ENCODE measurements at regions not wholly inside any gene's neighbourhood (a gene's known extent, or its start where the extent isn't known, plus 50 kb on each side); places are given as distances from the start of the nearest gene placed in this dataset.

GRCh38 chr2:30362468-30363081 is 84.5 kb upstream of the LCLAT1 start:
- Histone ChIP-seq H3K9ac (ENCODE audit: low read length) (no peak overlapping the region), H3K4me3 (ENCODE audit: low read length) (no peak overlapping the region)

GRCh38 chr2:30363406-30363805 is 83.6 kb upstream of the LCLAT1 start:
- Histone ChIP-seq H3K4me1 (ENCODE audit: control insufficient read depth, insufficient read depth, low read length) (peaks cover 12% of the 10 kb centered on the region), H3K9me3 (ENCODE audit: control insufficient read depth, low read length) (no peaks in the 10 kb centered on the region), H3K36me3 (ENCODE audit: control insufficient read depth, insufficient read depth, low read length) (no peaks in the 10 kb centered on the region), H3K4me3 (ENCODE audit: low read length) (no peak overlapping the region), H3K9ac (ENCODE audit: low read length) (no peak overlapping the region), H3K27me3 (ENCODE audit: control insufficient read depth, insufficient read depth, low read length) (no peaks in the 10 kb centered on the region)

More at GRCh38 chr2:30362468-30363081, 84.5 kb upstream of the LCLAT1 start:
- Histone ChIP-seq H3K9me3 (ENCODE audit: control insufficient read depth, low read length) (no peaks in the 10 kb centered on the region), H3K36me3 (ENCODE audit: control insufficient read depth, insufficient read depth, low read length) (no peaks in the 10 kb centered on the region), H3K27me3 (ENCODE audit: control insufficient read depth, insufficient read depth, low read length) (no peaks in the 10 kb centered on the region), H3K4me1 (ENCODE audit: control insufficient read depth, insufficient read depth, low read length) (peaks cover 12% of the 10 kb centered on the region)

GRCh38 chr2:30365201-30365600 is 81.8 kb upstream of the LCLAT1 start:
- Histone ChIP-seq H3K4me1 (ENCODE audit: control insufficient read depth, insufficient read depth, low read length) (peaks cover 6% of the 10 kb centered on the region), H3K36me3 (ENCODE audit: control insufficient read depth, insufficient read depth, low read length) (no peaks in the 10 kb centered on the region), H3K9me3 (ENCODE audit: control insufficient read depth, low read length) (no peaks in the 10 kb centered on the region), H3K27me3 (ENCODE audit: control insufficient read depth, insufficient read depth, low read length) (no peaks in the 10 kb centered on the region), H3K9ac (ENCODE audit: low read length) (no peak overlapping the region), H3K4me3 (ENCODE audit: low read length) (no peak overlapping the region)

- Histone ChIP-seq H3K27me3 (ENCODE audit: control insufficient read depth, insufficient read depth, low read length) (no peaks in the 10 kb centered on the region), H3K9ac (ENCODE audit: low read length) (no peak overlapping the region), H3K4me3 (ENCODE audit: low read length) (no peak overlapping the region), H3K4me1 (ENCODE audit: control insufficient read depth, insufficient read depth, low read length) (peaks cover 6% of the 10 kb centered on the region), H3K36me3 (ENCODE audit: control insufficient read depth, insufficient read depth, low read length) (no peaks in the 10 kb centered on the region), H3K9me3 (ENCODE audit: control insufficient read depth, low read length) (no peaks in the 10 kb centered on the region)
Measured at GRCh38 chr2:30366199-30366691, 80.8 kb upstream of the LCLAT1 start.

GRCh38 chr2:30367232-30368070 is 79.6 kb upstream of the LCLAT1 start:
- Histone ChIP-seq H3K27me3 (ENCODE audit: control insufficient read depth, insufficient read depth, low read length) (no peaks in the 10 kb centered on the region), H3K4me3 (ENCODE audit: low read length) (no peak overlapping the region), H3K9me3 (ENCODE audit: control insufficient read depth, low read length) (no peaks in the 10 kb centered on the region), H3K4me1 (ENCODE audit: control insufficient read depth, insufficient read depth, low read length) (peaks cover 6% of the 10 kb centered on the region), H3K9ac (ENCODE audit: low read length) (no peak overlapping the region), H3K36me3 (ENCODE audit: control insufficient read depth, insufficient read depth, low read length) (no peaks in the 10 kb centered on the region)

- Histone ChIP-seq H3K27me3 (ENCODE audit: control insufficient read depth, insufficient read depth, low read length) (no peaks in the 10 kb centered on the region), H3K9ac (ENCODE audit: low read length) (no peak overlapping the region), H3K4me3 (ENCODE audit: low read length) (no peak overlapping the region), H3K4me1 (ENCODE audit: control insufficient read depth, insufficient read depth, low read length) (peaks cover 3% of the 10 kb centered on the region), H3K9me3 (ENCODE audit: control insufficient read depth, low read length) (no peaks in the 10 kb centered on the region), H3K36me3 (ENCODE audit: control insufficient read depth, insufficient read depth, low read length) (no peaks in the 10 kb centered on the region)
Measured at GRCh38 chr2:30368258-30368657, 78.8 kb upstream of the LCLAT1 start.

GRCh38 chr2:30371028-30371689 is 75.9 kb upstream of the LCLAT1 start:
- H3K4me1 ChIP-seq (ENCODE audit: control insufficient read depth, insufficient read depth, low read length), result no peaks in the 10 kb centered on the region
- H3K4me3 ChIP-seq (ENCODE audit: low read length), result no peak overlapping the region
- H3K9me3 ChIP-seq (ENCODE audit: control insufficient read depth, low read length), result no peaks in the 10 kb centered on the region
- H3K27me3 ChIP-seq (ENCODE audit: control insufficient read depth, insufficient read depth, low read length), result no peaks in the 10 kb centered on the region
- no peak overlapping the region for H3K9ac ChIP-seq (ENCODE audit: low read length)
- H3K36me3 ChIP-seq (ENCODE audit: control insufficient read depth, insufficient read depth, low read length), result no peaks in the 10 kb centered on the region

- H3K4me1 ChIP-seq (ENCODE audit: control insufficient read depth, insufficient read depth, low read length), result no peaks in the 10 kb centered on the region
- no peaks in the 10 kb centered on the region for H3K9me3 ChIP-seq (ENCODE audit: control insufficient read depth, low read length)
- no peak overlapping the region for H3K4me3 ChIP-seq (ENCODE audit: low read length)
- no peaks in the 10 kb centered on the region for H3K36me3 ChIP-seq (ENCODE audit: control insufficient read depth, insufficient read depth, low read length)
- no peak overlapping the region for H3K9ac ChIP-seq (ENCODE audit: low read length)
- no peaks in the 10 kb centered on the region for H3K27me3 ChIP-seq (ENCODE audit: control insufficient read depth, insufficient read depth, low read length)
Measured at GRCh38 chr2:30371772-30372373, 75.2 kb upstream of the LCLAT1 start.

GRCh38 chr2:30372826-30373225 is 74.2 kb upstream of the LCLAT1 start:
- no peaks in the 10 kb centered on the region for H3K4me1 ChIP-seq (ENCODE audit: control insufficient read depth, insufficient read depth, low read length)
- H3K36me3 ChIP-seq (ENCODE audit: control insufficient read depth, insufficient read depth, low read length), result no peaks in the 10 kb centered on the region
- no peaks in the 10 kb centered on the region for H3K9me3 ChIP-seq (ENCODE audit: control insufficient read depth, low read length)
- H3K4me3 ChIP-seq (ENCODE audit: low read length), result no peak overlapping the region
- no peak overlapping the region for H3K9ac ChIP-seq (ENCODE audit: low read length)
- no peaks in the 10 kb centered on the region for H3K27me3 ChIP-seq (ENCODE audit: control insufficient read depth, insufficient read depth, low read length)

- Histone ChIP-seq H3K27me3 (ENCODE audit: control insufficient read depth, insufficient read depth, low read length) (no peaks in the 10 kb centered on the region), H3K36me3 (ENCODE audit: control insufficient read depth, insufficient read depth, low read length) (no peaks in the 10 kb centered on the region), H3K9me3 (ENCODE audit: control insufficient read depth, low read length) (no peaks in the 10 kb centered on the region), H3K4me3 (ENCODE audit: low read length) (no peak overlapping the region), H3K9ac (ENCODE audit: low read length) (no peak overlapping the region), H3K4me1 (ENCODE audit: control insufficient read depth, insufficient read depth, low read length) (no peaks in the 10 kb centered on the region)
Measured at GRCh38 chr2:30373881-30374302, 73.2 kb upstream of the LCLAT1 start.

GRCh38 chr2:30374380-30374779 is 72.7 kb upstream of the LCLAT1 start:
- Histone ChIP-seq H3K4me3 (ENCODE audit: low read length) (no peak overlapping the region), H3K36me3 (ENCODE audit: control insufficient read depth, insufficient read depth, low read length) (no peaks in the 10 kb centered on the region), H3K27me3 (ENCODE audit: control insufficient read depth, insufficient read depth, low read length) (no peaks in the 10 kb centered on the region), H3K9ac (ENCODE audit: low read length) (no peak overlapping the region), H3K9me3 (ENCODE audit: control insufficient read depth, low read length) (no peaks in the 10 kb centered on the region), H3K4me1 (ENCODE audit: control insufficient read depth, insufficient read depth, low read length) (no peaks in the 10 kb centered on the region)

GRCh38 chr2:30375915-30376314 is 71.1 kb upstream of the LCLAT1 start:
- Histone ChIP-seq H3K4me3 (ENCODE audit: low read length) (no peak overlapping the region), H3K36me3 (ENCODE audit: control insufficient read depth, insufficient read depth, low read length) (no peaks in the 10 kb centered on the region), H3K9ac (ENCODE audit: low read length) (no peak overlapping the region), H3K9me3 (ENCODE audit: control insufficient read depth, low read length) (no peaks in the 10 kb centered on the region), H3K27me3 (ENCODE audit: control insufficient read depth, insufficient read depth, low read length) (no peaks in the 10 kb centered on the region), H3K4me1 (ENCODE audit: control insufficient read depth, insufficient read depth, low read length) (no peaks in the 10 kb centered on the region)
